ENCODE measurements at regions not wholly inside any gene's neighbourhood (a gene's known extent, or its start where the extent isn't known, plus 50 kb on each side); places are given as distances from the start of the nearest gene placed in this dataset.

- Histone ChIP-seq H3K27ac (ENCODE audit: control insufficient read depth, insufficient read depth, low read length) (no peak overlapping the region), H3K4me3 (ENCODE audit: control insufficient read depth in 2 of 3, extremely low read depth in 1 of 3, insufficient read depth in 2 of 3, low read depth in 1 of 3, low read length in 3 of 3) (no peak overlapping the region), H3K27me3 (ENCODE audit: control insufficient read depth, extremely low read depth, insufficient read depth, low read length) (no peaks in the 10 kb centered on the region), H2AFZ (ENCODE audit: control insufficient read depth, low read length) (no peak overlapping the region), H4K20me1 (ENCODE audit: control insufficient read depth, extremely low read depth, insufficient read depth, low read length) (no peaks in the 10 kb centered on the region), H3K79me2 (ENCODE audit: control insufficient read depth, insufficient read depth, low read length) (no peaks in the 10 kb centered on the region), H3K4me2 (ENCODE audit: control insufficient read depth, extremely low read depth, insufficient read depth, low read depth, low read length) (no peak overlapping the region), H3K4me1 (ENCODE audit: control insufficient read depth, extremely low read depth, insufficient read depth, low read length) (no peaks in the 10 kb centered on the region), H3K9ac (ENCODE audit: control insufficient read depth, extremely low read depth, insufficient read depth, low read length) (no peak overlapping the region), H3K9me3 (ENCODE audit: control insufficient read depth, low read depth, low read length) (no peaks in the 10 kb centered on the region), H3K36me3 (ENCODE audit: control insufficient read depth in 2 of 2, extremely low read depth in 1 of 2, insufficient read depth in 2 of 2, low read length in 2 of 2) (no peaks in the 10 kb centered on the region), H3K9me1 (ENCODE audit: control insufficient read depth, extremely low read depth, insufficient read depth, low read length) (no peaks in the 10 kb centered on the region)
- dilution Hi-C loops (cut with MboI; ENCODE audit: extremely low pct_ligation_motif_present, low sequenced_read_pairs), result no loop called here
- no peak for TF ChIP-seq CTCF (optimal IDR thresholded peaks at IDR 0.05 in 1 of 3, IDR thresholded peaks at IDR 0.05 in 1 of 3, conservative IDR thresholded peaks at IDR 0.05 in 1 of 3; ENCODE audit: extremely low read depth in 1 of 3, insufficient read depth in 2 of 3, low read length in 3 of 3)
- TF ChIP-seq EZH2 (IDR thresholded peaks at IDR 0.05; ENCODE audit: low read length), result no peak
- no peak for FAIRE-seq
- no peak for DNase-seq (ENCODE audit: low read depth, low spot score)
These were observed 191.0 kb upstream of the ZNF507 start for GRCh38 chr19:32154418-32154817.

GRCh38 chr19:32164384-32164992 is 180.9 kb upstream of the ZNF507 start:
- Histone ChIP-seq H3K4me2 (ENCODE audit: control insufficient read depth, extremely low read depth, insufficient read depth, low read depth, low read length) (no peak overlapping the region), H3K9me1 (ENCODE audit: control insufficient read depth, extremely low read depth, insufficient read depth, low read length) (no peaks in the 10 kb centered on the region), H3K27ac (ENCODE audit: control insufficient read depth, insufficient read depth, low read length) (no peak overlapping the region), H3K9ac (ENCODE audit: control insufficient read depth, extremely low read depth, insufficient read depth, low read length) (no peak overlapping the region), H3K4me3 (ENCODE audit: control insufficient read depth in 2 of 3, extremely low read depth in 1 of 3, insufficient read depth in 2 of 3, low read depth in 1 of 3, low read length in 3 of 3) (no peak overlapping the region), H3K79me2 (ENCODE audit: control insufficient read depth, insufficient read depth, low read length) (no peaks in the 10 kb centered on the region), H3K27me3 (ENCODE audit: control insufficient read depth, extremely low read depth, insufficient read depth, low read length) (no peaks in the 10 kb centered on the region), H3K4me1 (ENCODE audit: control insufficient read depth, extremely low read depth, insufficient read depth, low read length) (no peaks in the 10 kb centered on the region), H4K20me1 (ENCODE audit: control insufficient read depth, extremely low read depth, insufficient read depth, low read length) (no peaks in the 10 kb centered on the region), H3K36me3 (ENCODE audit: control insufficient read depth in 2 of 2, extremely low read depth in 1 of 2, insufficient read depth in 2 of 2, low read length in 2 of 2) (no peaks in the 10 kb centered on the region), H3K9me3 (ENCODE audit: control insufficient read depth, low read depth, low read length) (peaks cover 3% of the 10 kb centered on the region), H2AFZ (ENCODE audit: control insufficient read depth, low read length) (no peak overlapping the region)
- FAIRE-seq (no peak), DNase-seq (ENCODE audit: low read depth, low spot score) (no peak)
- no peak for TF ChIP-seq EZH2 (IDR thresholded peaks at IDR 0.05; ENCODE audit: low read length)
- no peak for TF ChIP-seq CTCF (optimal IDR thresholded peaks at IDR 0.05 in 1 of 3, IDR thresholded peaks at IDR 0.05 in 1 of 3, conservative IDR thresholded peaks at IDR 0.05 in 1 of 3; ENCODE audit: extremely low read depth in 1 of 3, insufficient read depth in 2 of 3, low read length in 3 of 3)
- dilution Hi-C loops (cut with MboI; ENCODE audit: extremely low pct_ligation_motif_present, low sequenced_read_pairs), result no loop called here

All from keratinocyte (primary cell).